ENCODE measurements at regions not wholly inside any gene's neighbourhood (a gene's known extent, or its start where the extent isn't known, plus 50 kb on each side); places are given as distances from the start of the nearest gene placed in this dataset.

DNA sequence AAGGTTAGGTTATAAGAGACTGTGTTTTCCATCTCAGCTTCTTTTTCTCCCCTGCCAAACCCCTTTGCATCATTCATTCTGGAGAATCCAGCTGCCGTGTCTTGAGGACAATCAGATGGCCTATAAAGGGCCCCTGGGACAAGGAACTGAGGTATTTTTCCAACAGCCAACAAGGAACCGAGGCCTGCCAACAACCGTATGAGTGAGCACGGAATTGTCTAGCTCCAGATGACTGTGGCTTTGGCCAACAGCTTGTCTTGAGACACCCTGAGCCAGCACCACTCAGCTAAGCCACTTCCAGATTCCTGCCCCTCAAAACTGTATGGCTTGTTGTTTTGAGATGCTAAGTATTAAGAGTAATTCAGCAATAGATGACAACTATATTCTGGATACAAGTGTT is 433.7 kb upstream of the HSF2 start:
- H3K27me3 Mint-ChIP-seq (ENCODE audit: low read depth): no peaks in the 10 kb centered on the region
- no peak overlapping the region for H3K4me3 Mint-ChIP-seq
- no peaks in the 10 kb centered on the region for H3K36me3 Mint-ChIP-seq (ENCODE audit: low read depth)
- no peak overlapping the region for H3K27ac Mint-ChIP-seq
- no peaks in the 10 kb centered on the region for H3K9me3 Mint-ChIP-seq
- no peaks in the 10 kb centered on the region for H3K4me1 Mint-ChIP-seq
- TF ChIP-seq, protein P1, sequence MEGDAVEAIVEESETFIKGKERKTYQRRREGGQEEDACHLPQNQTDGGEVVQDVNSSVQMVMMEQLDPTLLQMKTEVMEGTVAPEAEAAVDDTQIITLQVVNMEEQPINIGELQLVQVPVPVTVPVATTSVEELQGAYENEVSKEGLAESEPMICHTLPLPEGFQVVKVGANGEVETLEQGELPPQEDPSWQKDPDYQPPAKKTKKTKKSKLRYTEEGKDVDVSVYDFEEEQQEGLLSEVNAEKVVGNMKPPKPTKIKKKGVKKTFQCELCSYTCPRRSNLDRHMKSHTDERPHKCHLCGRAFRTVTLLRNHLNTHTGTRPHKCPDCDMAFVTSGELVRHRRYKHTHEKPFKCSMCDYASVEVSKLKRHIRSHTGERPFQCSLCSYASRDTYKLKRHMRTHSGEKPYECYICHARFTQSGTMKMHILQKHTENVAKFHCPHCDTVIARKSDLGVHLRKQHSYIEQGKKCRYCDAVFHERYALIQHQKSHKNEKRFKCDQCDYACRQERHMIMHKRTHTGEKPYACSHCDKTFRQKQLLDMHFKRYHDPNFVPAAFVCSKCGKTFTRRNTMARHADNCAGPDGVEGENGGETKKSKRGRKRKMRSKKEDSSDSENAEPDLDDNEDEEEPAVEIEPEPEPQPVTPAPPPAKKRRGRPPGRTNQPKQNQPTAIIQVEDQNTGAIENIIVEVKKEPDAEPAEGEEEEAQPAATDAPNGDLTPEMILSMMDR (IDR thresholded peaks at IDR 0.05; ENCODE audit: unreplicated experiment in 3 of 3): no peak

DNA sequence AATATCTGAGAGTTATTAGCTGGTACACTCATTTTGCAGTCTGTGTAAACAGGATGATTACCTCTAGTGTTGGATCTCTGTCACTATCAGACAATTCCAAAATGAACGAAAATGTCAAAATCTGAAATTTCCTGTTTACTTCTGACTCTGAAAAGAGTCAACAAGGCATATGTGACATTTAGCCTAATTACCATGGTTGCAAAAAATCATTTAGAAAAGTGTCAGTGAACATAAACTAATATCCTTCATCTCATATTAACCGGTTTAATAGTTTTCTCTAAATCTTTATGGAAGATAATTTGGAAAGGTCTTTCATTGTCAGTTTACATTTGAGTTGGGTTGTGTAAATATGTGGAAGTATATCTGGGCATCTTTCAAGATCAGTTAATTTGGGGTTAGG is 431.8 kb upstream of the HSF2 start:
- H3K9me3 Mint-ChIP-seq: no peaks in the 10 kb centered on the region
- TF ChIP-seq, protein P1 (IDR thresholded peaks at IDR 0.05; ENCODE audit: unreplicated experiment in 3 of 3): no peak
- no peaks in the 10 kb centered on the region for H3K4me1 Mint-ChIP-seq
- H3K4me3 Mint-ChIP-seq: no peak overlapping the region
- H3K36me3 Mint-ChIP-seq (ENCODE audit: low read depth): no peaks in the 10 kb centered on the region
- H3K27me3 Mint-ChIP-seq (ENCODE audit: low read depth): no peaks in the 10 kb centered on the region
- no peak overlapping the region for H3K27ac Mint-ChIP-seq

DNA sequence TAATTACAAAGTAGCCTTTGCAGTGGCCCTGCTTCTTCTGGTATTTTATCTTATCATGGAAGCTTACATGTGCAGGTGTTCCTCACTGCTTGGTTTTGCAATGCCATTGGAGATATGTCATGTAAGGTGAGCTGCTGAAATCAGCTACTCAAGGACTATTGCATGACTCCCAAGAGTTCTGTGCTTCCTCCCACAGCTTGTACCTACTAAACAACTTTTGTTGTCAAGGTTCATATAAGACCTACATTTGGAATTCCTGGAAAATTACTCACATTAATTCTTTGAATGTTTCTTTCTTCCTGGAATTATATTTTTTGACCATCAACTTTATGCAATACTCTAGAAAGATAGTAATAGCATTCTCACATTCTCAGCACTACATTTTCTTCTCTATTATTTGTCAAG is 427.5 kb upstream of the HSF2 start:
- TF ChIP-seq, protein P1 (IDR thresholded peaks at IDR 0.05; ENCODE audit: unreplicated experiment in 3 of 3): no peak
- Mint-ChIP-seq H3K36me3 (ENCODE audit: low read depth) (no peaks in the 10 kb centered on the region), H3K4me1 (no peaks in the 10 kb centered on the region), H3K4me3 (no peak overlapping the region), H3K27ac (no peak overlapping the region), H3K9me3 (peaks cover 7% of the 10 kb centered on the region), H3K27me3 (ENCODE audit: low read depth) (no peaks in the 10 kb centered on the region)

DNA sequence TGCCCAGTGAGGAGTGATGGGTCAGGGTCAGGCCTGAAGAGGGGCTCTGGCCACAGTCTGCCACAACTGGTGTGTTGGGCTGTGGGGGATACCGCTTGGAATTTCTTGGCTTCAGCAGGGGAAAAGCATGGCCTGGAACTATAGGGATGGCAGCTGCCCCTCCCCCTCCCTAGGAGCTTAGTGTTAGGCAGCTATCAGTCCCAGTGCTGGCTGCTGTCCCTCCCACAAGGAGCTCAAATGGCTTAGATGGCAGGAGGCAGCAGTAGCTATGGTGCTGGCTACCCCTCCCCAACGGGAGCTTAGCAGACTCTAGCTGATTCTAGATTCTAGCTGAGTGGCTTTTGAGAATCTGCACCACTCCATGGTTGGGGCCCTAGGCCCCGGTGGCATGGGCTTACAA is 414.5 kb upstream of the HSF2 start:
- peaks cover 17% of the 10 kb centered on the region for H3K9me3 Mint-ChIP-seq
- no peaks in the 10 kb centered on the region for H3K27me3 Mint-ChIP-seq (ENCODE audit: low read depth)
- no peak overlapping the region for H3K27ac Mint-ChIP-seq
- no peaks in the 10 kb centered on the region for H3K4me1 Mint-ChIP-seq
- H3K36me3 Mint-ChIP-seq (ENCODE audit: low read depth): no peaks in the 10 kb centered on the region
- H3K4me3 Mint-ChIP-seq: no peak overlapping the region
- TF ChIP-seq, protein P1 (IDR thresholded peaks at IDR 0.05; ENCODE audit: unreplicated experiment in 3 of 3): no peak

DNA sequence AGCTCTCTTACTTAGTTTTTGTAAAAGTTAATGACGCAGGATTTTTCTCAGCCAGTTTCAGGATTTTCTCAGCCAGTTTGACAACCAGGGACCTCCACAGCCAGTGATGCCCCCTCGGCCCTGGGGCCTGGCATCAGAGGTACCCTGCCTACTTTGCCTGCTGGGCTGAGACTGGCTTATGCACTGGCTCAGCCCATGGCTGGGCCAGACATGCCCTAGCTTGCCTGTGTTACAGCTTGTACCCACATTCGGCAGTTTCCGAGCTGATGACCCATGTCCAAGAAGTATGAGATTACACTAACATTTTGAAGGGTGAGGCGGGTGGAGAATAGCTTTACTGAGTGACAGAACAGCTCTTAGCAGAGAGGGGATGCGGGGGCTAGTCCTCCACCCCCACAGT is 406.1 kb upstream of the HSF2 start:
- TF ChIP-seq, protein P1 (IDR thresholded peaks at IDR 0.05; ENCODE audit: unreplicated experiment in 3 of 3): no peak
- no peaks in the 10 kb centered on the region for H3K4me1 Mint-ChIP-seq
- H3K36me3 Mint-ChIP-seq (ENCODE audit: low read depth): no peaks in the 10 kb centered on the region
- H3K9me3 Mint-ChIP-seq: peaks cover 5% of the 10 kb centered on the region
- H3K4me3 Mint-ChIP-seq: no peak overlapping the region
- H3K27ac Mint-ChIP-seq: no peak overlapping the region
- no peaks in the 10 kb centered on the region for H3K27me3 Mint-ChIP-seq (ENCODE audit: low read depth)

DNA sequence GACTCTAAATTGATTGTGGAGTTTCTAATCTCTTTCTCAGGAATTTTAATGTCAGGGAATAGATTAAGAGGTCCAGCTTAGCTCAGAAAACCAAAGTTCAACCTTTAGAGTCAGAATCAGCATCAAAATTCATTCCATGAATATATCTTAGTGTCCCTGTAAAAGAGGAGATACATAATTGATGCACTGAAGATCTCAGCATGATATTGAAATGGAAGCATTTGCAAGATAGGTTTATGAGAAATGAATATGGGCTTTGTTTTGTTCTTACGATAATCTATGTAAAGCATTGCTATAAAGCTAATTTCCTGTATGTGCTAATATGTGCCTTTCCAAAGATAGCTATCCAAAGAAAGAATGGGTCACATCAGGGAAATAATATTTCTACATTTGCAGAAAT is 404.5 kb upstream of the HSF2 start:
- no peak overlapping the region for H3K4me3 Mint-ChIP-seq
- no peaks in the 10 kb centered on the region for H3K4me1 Mint-ChIP-seq
- no peak overlapping the region for H3K27ac Mint-ChIP-seq
- peaks cover 5% of the 10 kb centered on the region for H3K9me3 Mint-ChIP-seq
- no peaks in the 10 kb centered on the region for H3K27me3 Mint-ChIP-seq (ENCODE audit: low read depth)
- no peaks in the 10 kb centered on the region for H3K36me3 Mint-ChIP-seq (ENCODE audit: low read depth)
- TF ChIP-seq, protein P1 (IDR thresholded peaks at IDR 0.05; ENCODE audit: unreplicated experiment in 3 of 3): no peak

Measured in nephron (organoid).